HL-60 (cell line): ENCODE measurements at regions not wholly inside any gene's neighbourhood (a gene's known extent, or its start where the extent isn't known, plus 50 kb on each side); places are given as distances from the start of the nearest gene placed in this dataset.

Experiments used
- DNase-seq, 2 experiments: peaks; one replicate each; pipeline ENCODE4 v3.0.0-alpha.2; 2010 to 2020; ENCODE audit warnings: low read depth in 1 of 2, low spot score in 1 of 2
- H3K27ac ChIP-seq: fragments of 250-450 bp; sonication (Bioruptor Pico); replicated peaks from 2 replicates; pipeline ENCODE4 v1.5.1; 2020; ENCODE audit warnings: mild to moderate bottlenecking, moderate library complexity
- H3K27me3 ChIP-seq: fragments of 250-450 bp; sonication (Bioruptor Pico); 2 replicates; pipeline ENCODE4 v1.5.1; 2021; ENCODE audit warnings: mild to moderate bottlenecking, moderate library complexity; ENCODE audit not compliant: insufficient read depth, poor library complexity, severe bottlenecking
- H3K4me3 ChIP-seq: replicated peaks from 2 replicates; pipeline ENCODE4 v1.5.1; 2011; ENCODE audit warnings: mild to moderate bottlenecking, control low read depth, low read length; ENCODE audit not compliant: insufficient read depth
- CTCF ChIP-seq: IDR thresholded peaks from one replicate; pipeline ENCODE4 v1.5.1; 2011; ENCODE audit warnings: low read length, control low read depth, inconsistent platforms; ENCODE audit not compliant: insufficient read depth
- GABPA ChIP-seq: IDR thresholded peaks from 2 replicates; pipeline ENCODE4 v1.6.1; 2012; ENCODE audit warnings: low read depth
- POLR2AphosphoS5 ChIP-seq: IDR thresholded peaks from 2 replicates; pipeline ENCODE4 v1.6.1; 2012; ENCODE audit warnings: low read depth
- SPI1 ChIP-seq: IDR thresholded peaks from 2 replicates; pipeline ENCODE4 v1.6.1; 2012; ENCODE audit warnings: low read depth, mild to moderate bottlenecking, borderline replicate concordance
- TF ChIP-seq, protein P1 (sequence below): IDR thresholded peaks from 2 replicates; pipeline ENCODE4 v1.6.1; 2012; ENCODE audit warnings: low read depth; ENCODE audit not compliant: insufficient replicate concordance

- Histone ChIP-seq H3K27me3 (no peaks in the 10 kb centered on the region), H3K27ac (no peak overlapping the region), H3K4me3 (no peak overlapping the region)
- TF ChIP-seq, protein P1, sequence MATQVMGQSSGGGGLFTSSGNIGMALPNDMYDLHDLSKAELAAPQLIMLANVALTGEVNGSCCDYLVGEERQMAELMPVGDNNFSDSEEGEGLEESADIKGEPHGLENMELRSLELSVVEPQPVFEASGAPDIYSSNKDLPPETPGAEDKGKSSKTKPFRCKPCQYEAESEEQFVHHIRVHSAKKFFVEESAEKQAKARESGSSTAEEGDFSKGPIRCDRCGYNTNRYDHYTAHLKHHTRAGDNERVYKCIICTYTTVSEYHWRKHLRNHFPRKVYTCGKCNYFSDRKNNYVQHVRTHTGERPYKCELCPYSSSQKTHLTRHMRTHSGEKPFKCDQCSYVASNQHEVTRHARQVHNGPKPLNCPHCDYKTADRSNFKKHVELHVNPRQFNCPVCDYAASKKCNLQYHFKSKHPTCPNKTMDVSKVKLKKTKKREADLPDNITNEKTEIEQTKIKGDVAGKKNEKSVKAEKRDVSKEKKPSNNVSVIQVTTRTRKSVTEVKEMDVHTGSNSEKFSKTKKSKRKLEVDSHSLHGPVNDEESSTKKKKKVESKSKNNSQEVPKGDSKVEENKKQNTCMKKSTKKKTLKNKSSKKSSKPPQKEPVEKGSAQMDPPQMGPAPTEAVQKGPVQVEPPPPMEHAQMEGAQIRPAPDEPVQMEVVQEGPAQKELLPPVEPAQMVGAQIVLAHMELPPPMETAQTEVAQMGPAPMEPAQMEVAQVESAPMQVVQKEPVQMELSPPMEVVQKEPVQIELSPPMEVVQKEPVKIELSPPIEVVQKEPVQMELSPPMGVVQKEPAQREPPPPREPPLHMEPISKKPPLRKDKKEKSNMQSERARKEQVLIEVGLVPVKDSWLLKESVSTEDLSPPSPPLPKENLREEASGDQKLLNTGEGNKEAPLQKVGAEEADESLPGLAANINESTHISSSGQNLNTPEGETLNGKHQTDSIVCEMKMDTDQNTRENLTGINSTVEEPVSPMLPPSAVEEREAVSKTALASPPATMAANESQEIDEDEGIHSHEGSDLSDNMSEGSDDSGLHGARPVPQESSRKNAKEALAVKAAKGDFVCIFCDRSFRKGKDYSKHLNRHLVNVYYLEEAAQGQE, result no peak
- TF ChIP-seq CTCF, result no peak
- no peak for TF ChIP-seq SPI1
- no peak for TF ChIP-seq POLR2AphosphoS5
- no peak for TF ChIP-seq GABPA
- DNase-seq, result no peak
These were observed 123.7 kb upstream of the HS3ST3A1 start for GRCh38 chr17:13725288-13725990.

DNA sequence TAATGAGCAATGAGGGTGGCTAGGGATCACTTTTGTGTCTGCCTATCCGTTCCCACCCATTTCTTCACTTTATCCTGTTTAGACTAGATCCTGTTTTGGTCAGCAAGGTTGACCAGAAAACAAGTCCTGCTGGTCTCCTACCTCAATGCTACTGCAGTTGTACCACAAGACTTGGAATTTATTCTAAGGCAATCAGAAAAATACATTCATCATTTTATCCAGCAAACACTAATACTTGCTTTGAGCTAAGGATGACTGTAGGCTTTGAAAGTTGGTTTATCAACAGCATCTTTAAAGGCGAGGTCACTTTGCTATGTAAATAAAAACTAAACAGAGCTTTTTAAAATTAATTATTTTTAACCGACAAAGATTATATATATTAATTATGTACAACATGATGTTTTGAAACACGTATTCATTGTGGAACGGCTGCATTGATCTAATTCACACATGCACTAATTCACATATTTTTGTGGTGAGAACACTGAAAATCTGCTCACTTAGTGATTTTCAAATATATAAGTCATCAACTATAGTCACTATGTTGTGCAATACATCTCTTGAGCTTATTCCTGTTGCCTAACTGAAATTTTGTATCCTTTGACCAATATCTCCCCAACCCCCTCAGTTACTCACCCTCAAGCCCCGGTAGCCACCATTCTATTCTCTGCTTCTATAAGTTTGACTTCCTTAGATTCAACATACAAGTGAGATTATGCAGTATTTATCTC, 125.9 kb upstream of the HS3ST3A1 start:
- Histone ChIP-seq H3K4me3 (no peak overlapping the region), H3K27me3 (no peaks in the 10 kb centered on the region), H3K27ac (no peak overlapping the region)
- TF ChIP-seq POLR2AphosphoS5 (no peak), CTCF (no peak), SPI1 (no peak), GABPA (no peak)
- TF ChIP-seq, protein P1, result no peak
- DNase-seq, result no peak

DNA sequence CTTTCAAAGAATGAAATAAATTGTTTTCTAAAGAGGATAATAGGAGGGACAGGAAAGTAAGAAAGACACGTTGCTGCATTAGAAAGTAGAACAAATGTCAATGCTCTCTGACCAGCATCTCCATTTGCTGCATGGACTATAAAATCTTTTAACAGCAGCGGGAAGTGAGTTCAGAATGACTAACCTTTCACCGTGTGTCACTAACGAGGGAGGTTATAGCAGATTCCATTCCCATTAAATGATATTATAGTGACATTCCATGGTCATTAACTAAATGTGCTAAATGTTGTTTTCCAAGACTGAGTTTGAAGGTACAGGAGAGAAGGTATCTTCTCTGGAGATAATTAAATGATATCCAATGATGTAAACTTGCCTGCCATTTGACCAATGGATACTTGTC, 127.1 kb upstream of the HS3ST3A1 start:
- DNase-seq, result no peak
- no peak overlapping the region for H3K27ac ChIP-seq
- no peaks in the 10 kb centered on the region for H3K27me3 ChIP-seq
- TF ChIP-seq GABPA (no peak), CTCF (no peak), POLR2AphosphoS5 (no peak), SPI1 (no peak)
- TF ChIP-seq, protein P1, result no peak
- H3K4me3 ChIP-seq, result no peak overlapping the region
